ENCODE measurements at regions not wholly inside any gene's neighbourhood (a gene's known extent, or its start where the extent isn't known, plus 50 kb on each side); places are given as distances from the start of the nearest gene placed in this dataset.
A peak's percentile ranks its signal among the peaks of the same experiment; 100 is the strongest.
"Not testable (repeated sequence)": the region's sequence is repeated elsewhere in the genome, so short reads cannot be mapped to it uniquely, and the experiment has no call there.

DNA sequence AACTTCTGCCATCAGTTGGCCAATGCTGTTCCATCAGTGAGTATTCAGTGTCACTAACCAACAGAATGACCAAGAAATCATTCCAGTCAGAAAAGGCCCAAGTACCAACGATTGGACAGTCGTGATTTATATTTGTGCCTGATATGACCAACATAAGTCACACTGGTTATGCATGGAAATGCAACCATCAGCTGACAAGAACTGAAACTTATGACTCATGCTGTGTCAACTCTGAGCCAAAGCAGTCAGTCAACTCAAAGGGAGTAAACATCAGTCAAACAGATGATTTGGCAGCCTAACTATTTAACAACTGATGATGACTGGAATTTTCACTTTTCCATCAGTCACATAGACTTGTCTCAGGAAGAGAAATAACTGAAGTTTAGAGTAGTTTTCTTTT, 142.4 kb downstream of the ANXA2 start:
- no peak overlapping the region for H3K4me3 ChIP-seq
- peak; percentile 35 for DNase-seq
- H3K27me3 ChIP-seq = peaks cover 25% of the 10 kb centered on the region
- no peaks in the 10 kb centered on the region for H3K36me3 ChIP-seq
- H3K9me3 ChIP-seq = no peaks in the 10 kb centered on the region

DNA sequence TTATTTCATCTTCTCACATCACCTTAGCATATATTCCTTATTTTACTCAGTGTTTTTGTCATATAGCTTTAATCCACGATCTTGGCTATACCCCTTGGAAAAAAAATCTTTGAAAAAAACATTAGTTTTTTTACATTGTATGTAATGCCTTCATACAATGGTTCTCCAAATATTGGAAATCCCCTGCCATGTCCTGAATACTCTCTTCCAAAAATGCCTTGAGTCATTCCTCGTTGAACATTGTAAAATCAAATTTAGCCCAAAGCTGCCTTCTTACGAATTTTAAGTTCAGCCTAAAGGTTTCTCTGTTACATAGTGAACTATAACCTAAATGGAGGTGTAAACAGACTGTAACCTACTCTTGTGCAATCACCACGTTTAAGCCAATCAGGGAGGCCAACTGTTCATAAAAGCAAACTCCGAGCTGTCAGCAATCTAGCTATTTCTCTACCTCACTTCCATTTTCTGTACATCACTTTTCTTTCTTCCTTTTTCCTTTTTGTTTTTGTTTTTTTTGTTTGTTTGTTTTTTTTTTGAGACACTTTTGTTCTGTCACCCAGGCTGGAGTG, 140.1 kb downstream of the ANXA2 start:
- Histone ChIP-seq H3K9me3 (no peaks in the 10 kb centered on the region), H3K4me3 (no peak overlapping the region), H3K36me3 (no peaks in the 10 kb centered on the region), H3K27me3 (peaks cover 27% of the 10 kb centered on the region)
- no peak for DNase-seq

DNA sequence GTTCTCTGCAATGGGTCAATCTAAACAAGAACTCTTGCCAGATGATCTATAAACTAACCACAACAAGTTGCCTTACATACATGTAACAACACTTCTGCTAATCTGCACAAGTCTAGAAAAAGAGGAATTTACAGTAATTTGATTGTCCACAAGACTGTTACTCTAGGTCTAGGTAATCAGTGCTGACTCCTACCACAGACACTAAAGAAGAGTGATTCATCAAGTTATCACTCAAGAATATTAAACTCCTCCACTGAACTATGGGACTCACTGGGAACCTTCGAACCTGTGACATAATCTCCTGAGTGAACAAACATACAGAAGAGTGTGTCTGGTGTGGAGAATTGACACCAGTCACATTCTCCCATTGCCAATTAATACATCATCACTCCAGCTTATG, 138.3 kb downstream of the ANXA2 start:
- Histone ChIP-seq H3K27me3 (peaks cover 30% of the 10 kb centered on the region), H3K36me3 (no peaks in the 10 kb centered on the region), H3K9me3 (no peaks in the 10 kb centered on the region), H3K4me3 (no peak overlapping the region)
- no peak for DNase-seq

DNA sequence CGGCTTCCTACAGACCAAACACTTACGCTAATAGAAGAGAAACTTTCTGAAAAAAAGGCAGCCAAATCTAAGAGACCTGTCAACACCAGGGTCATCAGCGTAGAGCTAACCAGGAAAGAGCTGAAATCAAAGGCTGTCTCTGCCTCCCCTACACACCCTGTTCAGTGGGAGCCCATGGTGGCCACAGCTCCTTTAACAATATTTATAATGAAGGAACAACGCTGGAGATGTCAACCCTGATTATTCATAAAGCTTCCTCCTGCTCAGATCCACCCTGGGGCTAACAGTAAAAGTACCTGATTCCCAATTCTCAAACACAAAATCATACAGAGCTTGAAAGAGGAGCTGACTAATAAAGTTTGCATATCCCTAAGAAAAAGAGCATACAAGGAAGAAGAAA, 133.7 kb downstream of the ANXA2 start:
- DNase-seq = no peak
- H3K27me3 ChIP-seq = peaks cover 40% of the 10 kb centered on the region
- H3K9me3 ChIP-seq = no peaks in the 10 kb centered on the region
- no peaks in the 10 kb centered on the region for H3K36me3 ChIP-seq
- H3K4me3 ChIP-seq = no peak overlapping the region

DNA sequence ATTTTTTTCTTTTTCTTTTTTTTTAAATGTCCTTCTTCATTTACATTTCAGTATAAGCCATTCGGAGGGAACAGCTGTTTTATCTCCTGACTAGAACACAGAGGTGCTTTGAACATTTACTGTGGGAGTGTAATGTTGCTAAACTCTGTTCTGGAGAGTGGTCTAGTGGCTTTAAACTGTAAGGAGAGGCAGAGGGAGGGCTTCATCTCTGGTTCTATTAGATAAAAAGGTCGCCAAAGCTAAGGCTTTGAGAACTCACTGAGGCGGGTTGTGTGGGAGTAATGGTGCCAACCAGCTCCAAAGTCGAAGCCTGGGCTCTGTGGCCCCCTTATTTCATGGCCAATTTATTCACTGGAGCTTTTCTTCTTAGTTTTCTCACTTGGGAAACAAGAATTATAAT, 133.2 kb downstream of the ANXA2 start:
- no peak for DNase-seq
- peaks cover 40% of the 10 kb centered on the region for H3K27me3 ChIP-seq
- H3K36me3 ChIP-seq = no peaks in the 10 kb centered on the region
- H3K4me3 ChIP-seq = no peak overlapping the region
- no peaks in the 10 kb centered on the region for H3K9me3 ChIP-seq

DNA sequence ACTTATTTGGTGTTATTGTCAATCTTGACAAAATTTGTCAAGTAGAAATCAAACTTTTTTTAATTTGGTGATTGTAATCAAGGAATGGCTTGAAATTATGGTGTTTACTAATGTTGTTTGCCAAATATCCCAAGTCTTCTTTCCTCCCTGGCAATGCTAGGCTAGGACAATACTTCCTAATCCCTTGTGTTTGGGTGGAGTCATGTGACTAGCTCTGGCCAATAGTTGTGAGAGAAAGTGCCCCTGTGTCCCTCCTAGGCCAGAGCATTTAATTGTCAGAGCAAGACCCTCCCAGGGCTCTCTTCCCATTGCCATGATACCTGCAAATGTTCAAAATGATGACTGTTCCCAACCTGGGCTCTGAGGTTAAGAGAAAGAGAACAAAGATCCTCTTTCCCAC, 132.7 kb downstream of the ANXA2 start:
- DNase-seq = no peak
- Histone ChIP-seq H3K4me3 (no peak overlapping the region), H3K36me3 (no peaks in the 10 kb centered on the region), H3K27me3 (peaks cover 41% of the 10 kb centered on the region), H3K9me3 (no peaks in the 10 kb centered on the region)

DNA sequence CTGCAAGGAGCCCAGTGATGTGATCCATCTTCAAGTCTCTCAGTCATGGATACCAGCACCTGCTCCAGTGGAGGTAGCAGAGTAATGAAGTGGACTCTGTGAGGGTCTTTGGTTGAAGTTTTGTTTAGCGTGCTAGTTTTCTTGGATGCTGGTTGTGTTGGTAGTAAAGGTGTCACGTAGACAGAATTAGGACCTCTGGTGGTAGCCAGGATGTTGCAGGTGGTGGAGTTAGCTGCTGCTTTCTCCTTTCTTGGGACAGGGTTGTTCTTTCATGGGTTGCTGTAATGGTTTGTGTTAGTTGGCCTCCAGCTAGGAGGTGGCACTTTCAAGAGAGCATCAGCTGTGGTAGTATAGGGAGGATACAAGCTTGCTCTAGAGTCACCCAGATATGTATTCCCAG, 125.2 kb downstream of the ANXA2 start:
- H3K27me3 ChIP-seq = peaks cover 9% of the 10 kb centered on the region

DNA sequence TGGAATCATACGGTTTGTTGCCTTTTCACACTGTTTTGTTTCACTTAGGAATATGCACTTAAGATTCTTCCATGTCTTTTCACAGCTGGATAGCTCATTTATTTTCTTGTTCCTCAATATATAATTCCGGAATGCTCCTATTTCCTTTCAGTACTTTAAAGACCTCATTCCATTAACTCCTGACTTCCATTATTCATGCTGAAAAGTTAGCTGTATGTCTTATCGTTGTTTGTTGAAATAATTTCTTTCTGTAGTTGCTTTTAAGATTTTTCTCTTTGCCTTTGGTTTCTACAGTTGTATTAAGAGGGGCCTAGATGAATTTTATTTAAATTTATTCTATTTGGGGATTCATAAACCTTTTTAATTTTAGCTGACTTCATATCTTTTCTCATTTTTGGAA, 122.2 kb downstream of the ANXA2 start:
- peaks cover 21% of the 10 kb centered on the region for H3K9me3 ChIP-seq
- no peak overlapping the region for H3K4me3 ChIP-seq
- no peak for DNase-seq
- no peaks in the 10 kb centered on the region; the same call in 1 of the 2 replicates for H3K27me3 ChIP-seq
- no peaks in the 10 kb centered on the region for H3K36me3 ChIP-seq

More for the DNA sequence above, 125.2 kb downstream of the ANXA2 start:
- Histone ChIP-seq H3K9me3 (peaks cover 21% of the 10 kb centered on the region), H3K4me3 (no peak overlapping the region), H3K36me3 (no peaks in the 10 kb centered on the region)
- no peak for DNase-seq

DNA sequence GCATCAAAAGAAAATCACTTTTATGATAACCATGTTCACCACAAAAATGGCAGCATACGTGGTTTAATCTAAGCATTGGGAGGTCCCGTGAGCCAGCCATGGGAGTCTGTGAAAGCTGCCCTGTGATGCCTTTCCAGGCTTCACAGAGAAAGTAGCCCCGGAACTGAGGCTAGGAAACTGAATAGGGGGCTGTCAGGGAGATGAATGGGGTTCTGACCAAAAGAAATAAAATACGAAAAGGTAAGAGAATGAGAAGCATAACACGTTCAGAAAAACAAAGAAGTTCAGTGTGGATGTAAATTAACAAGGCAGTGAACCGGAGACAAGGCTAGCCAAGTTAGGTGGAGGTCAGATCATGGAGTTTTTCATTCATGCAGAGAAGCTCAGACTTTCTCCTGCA, 118.9 kb downstream of the ANXA2 start:
- peaks cover 16% of the 10 kb centered on the region for H3K27me3 ChIP-seq
- no peak overlapping the region for H3K4me3 ChIP-seq
- H3K9me3 ChIP-seq = peaks cover 20% of the 10 kb centered on the region
- no peak for DNase-seq
- no peaks in the 10 kb centered on the region for H3K36me3 ChIP-seq

DNA sequence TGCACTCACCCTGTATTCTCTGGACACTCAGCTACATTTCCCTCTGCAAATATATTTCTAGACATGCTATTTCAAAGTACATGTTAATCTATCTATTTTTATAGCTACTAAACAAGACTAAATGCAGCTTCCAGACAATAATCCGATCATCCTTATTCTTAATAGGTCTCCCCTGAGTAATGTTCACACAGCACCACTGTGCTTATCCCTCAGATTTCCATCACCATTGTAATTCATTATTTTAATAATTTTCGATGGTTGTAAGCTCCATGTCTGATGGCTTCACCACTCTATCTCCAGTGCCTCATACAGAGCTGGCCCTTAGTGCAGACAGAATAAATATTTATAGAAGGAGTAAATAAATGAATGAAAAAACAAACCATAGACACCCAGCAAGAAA, 117.5 kb downstream of the ANXA2 start:
- Histone ChIP-seq H3K36me3 (no peaks in the 10 kb centered on the region), H3K9me3 (peaks cover 16% of the 10 kb centered on the region), H3K4me3 (no peak overlapping the region), H3K27me3 (peaks cover 26% of the 10 kb centered on the region)
- no peak for DNase-seq

DNA sequence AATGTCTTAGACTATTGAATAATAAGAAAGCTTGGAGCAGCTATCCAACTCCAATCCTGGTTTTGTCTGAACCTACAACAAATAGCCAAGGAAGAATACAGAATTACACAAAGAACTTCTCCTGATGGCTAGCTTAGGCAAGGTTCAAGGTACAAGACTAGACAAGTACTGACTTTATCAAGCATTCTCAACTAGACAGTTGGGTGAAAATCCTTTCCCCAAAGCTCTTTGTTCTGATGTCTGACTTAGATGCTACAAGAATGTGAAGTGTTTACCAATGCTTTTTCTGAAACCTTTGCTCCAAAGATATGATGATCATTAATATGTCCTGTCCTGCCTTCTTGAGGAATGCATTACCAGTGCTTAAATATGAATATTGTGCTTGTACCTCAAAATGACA, 113.8 kb downstream of the ANXA2 start:
- no peaks in the 10 kb centered on the region for H3K9me3 ChIP-seq
- H3K36me3 ChIP-seq = no peaks in the 10 kb centered on the region
- no peak for DNase-seq
- peaks cover 37% of the 10 kb centered on the region for H3K27me3 ChIP-seq
- H3K4me3 ChIP-seq = no peak overlapping the region

DNA sequence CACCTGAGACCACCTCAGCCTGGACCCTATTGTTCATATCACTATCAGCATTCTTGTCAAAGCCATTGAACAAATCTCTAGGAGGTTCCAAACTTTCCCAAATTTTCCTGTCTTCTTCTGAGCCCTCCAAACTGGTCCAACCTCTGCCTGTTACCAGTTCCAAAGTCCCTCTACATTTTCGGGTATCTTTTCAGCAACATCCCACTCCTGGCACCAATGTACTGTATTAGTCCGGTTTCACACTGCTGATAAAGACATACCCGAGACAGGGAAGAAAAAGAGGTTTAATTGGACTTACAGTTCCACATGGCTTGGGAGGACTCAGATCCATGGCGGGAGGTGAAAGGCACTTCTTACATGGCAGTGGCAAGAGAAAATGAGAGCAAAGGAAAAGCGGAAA, 101.9 kb downstream of the ANXA2 start:
- not testable (repeated sequence) for H3K4me3 ChIP-seq, H3K27me3 ChIP-seq, DNase-seq, H3K9me3 ChIP-seq, H3K36me3 ChIP-seq

DNA sequence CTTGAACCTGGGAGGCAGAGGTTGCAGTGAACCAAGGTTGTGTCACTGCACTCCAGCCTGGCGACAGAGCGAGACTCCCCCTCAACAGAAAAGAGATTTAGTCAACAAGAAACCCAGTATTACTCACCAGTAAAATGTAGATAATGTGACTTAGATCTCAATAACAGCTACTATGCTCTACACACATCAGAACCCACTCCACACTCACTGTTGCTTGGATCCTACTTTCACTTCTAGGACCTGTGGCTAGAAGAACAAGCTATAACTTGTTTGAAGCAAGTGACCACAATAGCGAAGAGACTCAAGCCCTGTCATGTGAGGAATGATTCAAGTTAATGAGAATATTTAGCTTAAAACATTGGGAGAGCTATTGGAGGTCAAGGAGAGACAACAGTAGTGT, 100.7 kb downstream of the ANXA2 start:
- Histone ChIP-seq H3K9me3 (no peaks in the 10 kb centered on the region; the same call in 1 of the 2 replicates), H3K36me3 (no peaks in the 10 kb centered on the region), H3K4me3 (no peak overlapping the region), H3K27me3 (peaks cover 4% of the 10 kb centered on the region)
- no peak for DNase-seq

Measured in MG63 (cell line).